ENCODE measurements at regions not wholly inside any gene's neighbourhood (a gene's known extent, or its start where the extent isn't known, plus 50 kb on each side); places are given as distances from the start of the nearest gene placed in this dataset.

GRCh38 chr15:69505956-69506556 lies 53.4 kb downstream of the RPLP1 start:
- DNase-seq: no peak

GRCh38 chr15:69508659-69509058 lies 56.0 kb downstream of the RPLP1 start:
- no peak for DNase-seq

GRCh38 chr15:69509131-69509530 lies 56.5 kb downstream of the RPLP1 start:
- no peak for DNase-seq

- DNase-seq: no peak
Observed at GRCh38 chr15:69510556-69510955, 57.9 kb downstream of the RPLP1 start.

- no peak for DNase-seq
Observed at GRCh38 chr15:69511015-69511414, 58.4 kb downstream of the RPLP1 start.

GRCh38 chr15:69511716-69512340 lies 59.2 kb downstream of the RPLP1 start:
- DNase-seq: no peak

GRCh38 chr15:69513450-69513960 lies 60.9 kb downstream of the RPLP1 start:
- DNase-seq: no peak

- DNase-seq: no peak
Observed at GRCh38 chr15:69513986-69514385, 61.4 kb downstream of the RPLP1 start.

GRCh38 chr15:69515508-69515907 lies 62.9 kb downstream of the RPLP1 start:
- no peak for DNase-seq

- DNase-seq: no peak
Observed at GRCh38 chr15:69515926-69516325, 63.3 kb downstream of the RPLP1 start.

GRCh38 chr15:69517052-69517451 lies 64.4 kb downstream of the RPLP1 start:
- no peak for DNase-seq

- DNase-seq: no peak
Observed at GRCh38 chr15:69518806-69519205, 66.2 kb downstream of the RPLP1 start.

- no peak for DNase-seq
Observed at GRCh38 chr15:69520067-69520466, 67.4 kb downstream of the RPLP1 start.

GRCh38 chr15:69522361-69522760 lies 69.7 kb downstream of the RPLP1 start:
- no peak for DNase-seq

- peak; percentile 45 for DNase-seq
Observed at GRCh38 chr15:69523010-69524001, 70.7 kb downstream of the RPLP1 start.

- no peak for DNase-seq
Observed at GRCh38 chr15:69524296-69524695, 71.7 kb downstream of the RPLP1 start.

- DNase-seq: no peak
Observed at GRCh38 chr15:69524814-69525213, 72.2 kb downstream of the RPLP1 start.

GRCh38 chr15:69525543-69525942 lies 72.9 kb downstream of the RPLP1 start:
- DNase-seq: no peak

GRCh38 chr15:69526081-69527061 lies 73.8 kb downstream of the RPLP1 start:
- no peak for DNase-seq

GRCh38 chr15:69529141-69529540 lies 76.5 kb downstream of the RPLP1 start:
- no peak for DNase-seq

- DNase-seq: no peak
Observed at GRCh38 chr15:69529961-69530633, 77.5 kb downstream of the RPLP1 start.

All from 8988T (cell line).